Activated T-helper 2 cell treated with anti-CD3 and anti-CD28 coated beads, Interferon-gamma antibody, Interleukin-2, Interleukin-4, amounts not matched to agents 10 μg/mL and 5 μg/mL and 100 μg/mL, durations not matched to agents 14 hours and 24 hours and 36 hours (primary cell): ENCODE measurements at regions not wholly inside any gene's neighbourhood (a gene's known extent, or its start where the extent isn't known, plus 50 kb on each side); places are given as distances from the start of the nearest gene placed in this dataset.
"Not testable (repeated sequence)": the region's sequence is repeated elsewhere in the genome, so short reads cannot be mapped to it uniquely, and the experiment has no call there.

Source experiments
- DNase-seq: peaks from one replicate; pipeline ENCODE4 v3.0.0; 2021; ENCODE audit warnings: low spot score
- H3K27ac Mint-ChIP-seq: one replicate; pipeline ENCODE4 v1.8.0; 2021; ENCODE audit warnings: mixed read lengths
- H3K27me3 Mint-ChIP-seq: one replicate; pipeline ENCODE4 v1.8.0; 2021; ENCODE audit warnings: low read depth, mixed read lengths
- H3K36me3 Mint-ChIP-seq: one replicate; pipeline ENCODE4 v1.8.0; 2021; ENCODE audit warnings: low read depth, mixed read lengths
- H3K4me1 Mint-ChIP-seq: one replicate; pipeline ENCODE4 v1.8.0; 2021; ENCODE audit warnings: low read depth, mixed read lengths
- H3K4me3 Mint-ChIP-seq: one replicate; pipeline ENCODE4 v1.8.0; 2021; ENCODE audit warnings: low read depth, mild to moderate bottlenecking, moderate library complexity, mixed read lengths
- H3K9me3 Mint-ChIP-seq: one replicate; pipeline ENCODE4 v1.8.0; 2021; ENCODE audit warnings: mixed read lengths
- intact Hi-C: fragments of 100-400 bp; cut with micrococcal nuclease; formaldehyde crosslinking; loops from one replicate; pipeline ENCODE4 v1.15.1; 2023

DNA sequence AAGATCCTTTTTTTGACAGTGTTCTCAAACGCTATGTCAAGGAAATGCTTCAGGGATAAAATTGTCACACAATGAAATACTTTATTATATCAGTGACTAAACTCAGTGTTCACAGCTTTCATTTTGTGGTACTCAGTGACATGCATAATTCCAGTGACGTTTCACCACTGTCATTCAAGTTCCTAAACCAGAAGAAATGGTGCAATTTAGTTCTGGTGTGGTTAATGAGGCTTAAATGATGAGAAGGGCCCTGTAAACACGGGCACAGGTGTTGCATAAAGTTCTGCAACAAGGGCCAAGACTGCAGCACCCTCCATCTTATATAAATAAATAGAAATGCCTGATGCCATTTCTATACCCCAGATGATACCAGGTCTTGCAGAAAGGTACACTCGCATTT is 1247.1 kb downstream of the GATA3 start:
- H3K4me3 Mint-ChIP-seq: no peak overlapping the region
- no peaks in the 10 kb centered on the region for H3K9me3 Mint-ChIP-seq
- H3K4me1 Mint-ChIP-seq: peaks cover 7% of the 10 kb centered on the region
- no peak for DNase-seq
- intact Hi-C loops: loop anchor here (5.0 to 10.0 kb wide), 3 partner anchors 94 to 1517 kb away; partner anchors contain the start of genes ATP5F1C and KIN
- H3K36me3 Mint-ChIP-seq: no peaks in the 10 kb centered on the region
- H3K27me3 Mint-ChIP-seq: peaks cover 5% of the 10 kb centered on the region
- no peak overlapping the region for H3K27ac Mint-ChIP-seq

DNA sequence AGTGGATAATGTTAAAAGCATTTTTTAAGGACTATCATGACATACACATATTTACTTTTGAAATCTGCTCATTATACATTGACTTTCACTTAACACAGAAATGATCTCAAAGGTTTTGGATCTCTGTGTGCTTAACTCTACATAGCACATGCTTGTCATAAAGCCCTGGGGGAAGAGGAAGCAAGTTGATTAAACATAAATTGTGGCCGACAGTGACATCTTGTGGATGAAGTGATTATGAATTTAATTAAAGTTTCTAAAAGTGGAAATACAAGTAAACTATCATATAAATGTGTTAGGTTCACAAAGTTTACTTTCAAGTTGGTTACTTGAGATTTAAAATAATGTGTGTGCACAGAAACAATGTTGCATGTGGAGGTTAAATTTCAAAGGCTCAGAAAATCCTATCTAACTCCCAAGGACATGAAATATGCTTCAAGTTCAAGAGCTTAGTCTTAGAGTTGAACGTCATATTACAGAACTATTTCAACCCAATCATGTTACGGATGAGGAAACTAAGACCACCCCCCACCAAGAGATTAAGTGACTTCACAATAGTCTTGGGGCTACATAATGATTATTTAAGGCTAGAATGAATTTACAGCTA is 1247.8 kb downstream of the GATA3 start:
- no peak overlapping the region for H3K4me3 Mint-ChIP-seq
- no peak for DNase-seq

DNA sequence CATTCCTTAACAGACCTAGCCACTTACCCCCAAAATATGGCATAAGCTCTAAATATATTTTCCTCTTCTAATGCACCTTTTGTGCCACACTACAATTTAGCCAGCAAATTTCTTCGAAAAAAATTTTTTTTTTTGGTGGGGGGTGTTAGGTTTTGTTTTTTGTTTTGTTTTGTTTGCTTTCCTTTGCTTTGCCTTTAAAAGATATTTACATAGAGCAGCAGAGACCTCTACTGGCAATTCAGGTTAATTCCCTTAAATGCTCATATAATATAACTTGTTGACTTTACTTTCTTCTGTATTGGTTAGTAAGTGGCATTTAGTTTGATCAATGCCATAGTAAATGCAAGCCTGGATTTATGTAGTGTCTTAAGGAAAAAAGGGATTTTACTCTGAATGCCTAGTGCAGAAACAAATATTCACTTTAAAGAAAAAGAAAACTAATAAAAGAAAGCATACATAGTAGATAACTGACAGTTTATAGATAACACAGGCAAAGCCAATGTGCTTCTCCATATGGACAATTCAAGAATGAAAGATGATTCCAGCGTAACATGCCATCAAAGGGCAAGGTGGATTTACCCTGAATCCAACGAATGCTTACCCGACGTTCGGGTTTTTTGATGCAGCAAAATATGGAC is 1250.6 kb downstream of the GATA3 start:
- intact Hi-C loops: loop anchor here (2.0 to 10.0 kb wide), 2 partner anchors 1520 to 1618 kb away; partner anchors contain the start of genes ATP5F1C and KIN
- H3K9me3 Mint-ChIP-seq: no peaks in the 10 kb centered on the region
- H3K27me3 Mint-ChIP-seq: peaks cover 17% of the 10 kb centered on the region
- H3K27ac Mint-ChIP-seq: no peak overlapping the region
- no peak overlapping the region for H3K4me3 Mint-ChIP-seq
- peaks cover 7% of the 10 kb centered on the region for H3K4me1 Mint-ChIP-seq
- no peaks in the 10 kb centered on the region for H3K36me3 Mint-ChIP-seq
- no peak for DNase-seq

More for the DNA sequence above, 1247.8 kb downstream of the GATA3 start:
- Mint-ChIP-seq H3K9me3 (no peaks in the 10 kb centered on the region), H3K27me3 (peaks cover 5% of the 10 kb centered on the region), H3K36me3 (no peaks in the 10 kb centered on the region), H3K27ac (no peak overlapping the region), H3K4me1 (peaks cover 7% of the 10 kb centered on the region)
- intact Hi-C loops: loop anchor here (1.0 to 10.0 kb wide), 6 partner anchors 95 to 1773 kb away; partner anchors contain the start of genes ATP5F1C and KIN

DNA sequence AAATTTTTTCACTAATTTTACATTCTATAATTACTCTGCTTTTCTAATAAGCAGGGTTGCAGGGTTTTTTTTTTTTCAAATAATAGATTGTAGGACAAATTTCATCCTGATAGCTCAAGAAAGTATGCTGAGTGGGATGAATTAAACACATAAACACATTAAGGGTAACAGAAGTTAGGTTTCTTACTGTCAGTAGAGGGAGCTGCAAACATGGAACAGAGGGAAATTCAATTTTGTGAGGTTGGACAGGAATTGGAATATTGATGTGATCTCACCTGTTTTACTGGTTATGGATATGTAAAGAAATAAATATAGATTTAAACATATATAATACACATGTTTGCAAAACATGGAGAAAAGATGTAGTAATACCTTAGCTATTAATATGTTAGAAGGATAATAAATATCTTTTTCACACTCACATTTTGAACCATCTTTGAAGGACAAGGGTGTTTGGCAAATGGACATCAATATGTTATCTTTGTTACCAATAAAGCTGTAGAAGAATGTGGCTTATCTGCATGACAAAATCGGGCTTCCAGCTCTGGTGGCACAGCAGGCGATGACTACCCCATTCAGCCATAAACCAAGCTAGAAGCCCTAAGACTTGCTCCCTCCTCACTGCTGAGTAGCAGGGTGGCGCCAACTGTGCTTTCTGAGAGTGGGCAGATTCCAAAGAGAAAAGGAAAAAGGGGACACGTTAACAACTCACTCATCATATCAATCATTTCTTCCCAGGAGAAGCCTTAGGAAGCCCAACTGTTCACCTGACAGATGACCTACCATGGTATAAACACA is 1257.4 kb downstream of the GATA3 start:
- intact Hi-C loops: no loop called here
- Mint-ChIP-seq H3K27ac (no peak overlapping the region), H3K4me3 (no peak overlapping the region), H3K36me3 (no peaks in the 10 kb centered on the region), H3K9me3 (no peaks in the 10 kb centered on the region), H3K4me1 (no peaks in the 10 kb centered on the region), H3K27me3 (peaks cover 47% of the 10 kb centered on the region)
- no peak for DNase-seq

DNA sequence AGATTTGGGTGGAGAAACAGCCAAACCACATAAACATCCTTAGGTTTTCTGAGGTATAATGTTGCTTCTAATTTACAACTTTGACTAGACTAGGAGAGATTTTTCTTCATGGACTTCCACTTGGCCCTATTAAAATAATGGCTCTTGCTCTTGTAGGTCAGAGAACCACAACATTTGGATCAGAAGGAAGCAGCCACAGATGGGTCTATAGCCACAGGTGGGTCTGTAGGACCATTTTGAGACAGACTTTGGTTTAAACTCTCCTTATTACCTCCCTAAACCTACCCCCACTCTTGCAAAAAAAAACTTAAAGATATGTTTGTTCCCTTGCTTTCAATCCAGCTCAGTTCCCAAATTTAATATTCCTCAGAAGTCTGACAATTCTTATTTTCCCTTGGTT is 1260.8 kb downstream of the GATA3 start:
- Mint-ChIP-seq H3K36me3 (no peaks in the 10 kb centered on the region), H3K27ac (no peak overlapping the region), H3K4me1 (no peaks in the 10 kb centered on the region), H3K4me3 (no peak overlapping the region), H3K9me3 (no peaks in the 10 kb centered on the region), H3K27me3 (peaks cover 52% of the 10 kb centered on the region)
- intact Hi-C loops: no loop called here
- no peak for DNase-seq

DNA sequence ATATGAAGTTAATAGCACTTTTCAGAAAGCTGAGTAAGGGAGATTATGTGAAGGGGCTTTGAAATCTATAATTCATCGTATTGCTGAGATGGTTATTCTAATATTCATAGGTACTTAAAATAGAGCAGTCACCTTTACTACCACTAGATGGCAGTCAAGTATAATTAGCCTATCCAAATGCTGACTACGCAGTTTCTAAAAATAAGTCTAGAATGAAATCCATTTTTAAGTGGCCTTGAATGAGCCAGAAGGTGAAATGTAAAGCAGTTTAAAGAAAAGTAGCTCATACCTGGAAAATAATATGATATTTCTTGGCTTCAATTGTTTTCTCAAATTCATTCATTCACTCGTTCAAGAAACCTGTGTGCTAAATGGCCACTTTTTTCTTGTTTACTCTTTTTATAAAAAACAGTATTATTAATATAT is 1277.1 kb downstream of the GATA3 start:
- Mint-ChIP-seq H3K4me1 (no peaks in the 10 kb centered on the region), H3K36me3 (no peaks in the 10 kb centered on the region), H3K27me3 (peaks cover 20% of the 10 kb centered on the region), H3K4me3 (no peak overlapping the region), H3K9me3 (no peaks in the 10 kb centered on the region), H3K27ac (no peak overlapping the region)
- intact Hi-C loops: loop anchor here (10.0 kb wide), 1 partner anchor 1343 kb away; no protein-coding TSS in a partner anchor
- no peak for DNase-seq

DNA sequence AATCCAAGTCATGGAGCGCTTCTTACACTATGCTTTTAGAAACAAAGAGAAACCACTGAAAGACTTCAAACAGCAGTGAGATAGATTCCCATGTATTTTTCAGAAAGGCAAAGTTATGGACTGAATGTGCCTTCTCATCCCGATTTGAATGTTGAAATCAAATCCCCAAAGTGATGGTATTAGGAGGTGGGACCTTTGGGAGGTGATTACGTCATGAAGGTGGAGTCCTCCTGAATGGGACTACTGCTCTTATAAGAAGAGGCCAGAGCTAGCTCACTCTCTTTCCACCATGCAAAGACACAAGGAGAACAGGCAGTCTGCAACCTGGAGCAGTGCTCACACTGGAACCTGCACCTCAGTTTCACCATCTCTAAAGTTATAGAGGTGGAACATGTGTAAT is 1279.8 kb downstream of the GATA3 start:
- H3K36me3 Mint-ChIP-seq: no peaks in the 10 kb centered on the region
- no peak for DNase-seq
- H3K9me3 Mint-ChIP-seq: no peaks in the 10 kb centered on the region
- peaks cover 17% of the 10 kb centered on the region for H3K27me3 Mint-ChIP-seq
- intact Hi-C loops: loop anchor here (10.0 kb wide), 1 partner anchor 1341 kb away; no protein-coding TSS in a partner anchor
- H3K27ac Mint-ChIP-seq: no peak overlapping the region
- peaks cover under 1% of the 10 kb centered on the region for H3K4me1 Mint-ChIP-seq
- no peak overlapping the region for H3K4me3 Mint-ChIP-seq

DNA sequence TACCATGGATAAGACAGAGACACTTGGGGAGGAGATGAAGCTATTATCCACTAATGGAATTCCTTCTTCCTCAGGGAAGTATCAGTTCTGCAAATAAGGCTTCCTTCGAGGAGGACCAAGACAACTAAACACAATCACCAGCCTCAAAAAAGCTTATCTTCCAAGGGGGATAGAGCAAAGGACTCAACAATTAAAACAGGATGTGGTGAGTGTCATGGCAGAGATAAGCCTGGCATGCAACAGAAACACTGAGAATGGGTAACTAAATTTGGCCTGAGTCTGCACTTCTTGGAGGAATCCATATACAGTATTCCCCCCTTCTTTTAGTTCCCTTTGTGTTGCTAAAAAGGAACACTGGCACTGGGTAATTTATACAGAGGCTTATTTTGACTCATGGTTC is 1285.2 kb downstream of the GATA3 start:
- H3K27me3 Mint-ChIP-seq: peaks cover 19% of the 10 kb centered on the region
- H3K9me3 Mint-ChIP-seq: no peaks in the 10 kb centered on the region
- H3K4me3 Mint-ChIP-seq: no peak overlapping the region
- intact Hi-C loops: loop anchor here (10.0 kb wide), 2 partner anchors 345 to 1335 kb away; no protein-coding TSS in a partner anchor
- no peak overlapping the region for H3K27ac Mint-ChIP-seq
- peaks cover 6% of the 10 kb centered on the region for H3K4me1 Mint-ChIP-seq
- no peak for DNase-seq
- no peaks in the 10 kb centered on the region for H3K36me3 Mint-ChIP-seq

DNA sequence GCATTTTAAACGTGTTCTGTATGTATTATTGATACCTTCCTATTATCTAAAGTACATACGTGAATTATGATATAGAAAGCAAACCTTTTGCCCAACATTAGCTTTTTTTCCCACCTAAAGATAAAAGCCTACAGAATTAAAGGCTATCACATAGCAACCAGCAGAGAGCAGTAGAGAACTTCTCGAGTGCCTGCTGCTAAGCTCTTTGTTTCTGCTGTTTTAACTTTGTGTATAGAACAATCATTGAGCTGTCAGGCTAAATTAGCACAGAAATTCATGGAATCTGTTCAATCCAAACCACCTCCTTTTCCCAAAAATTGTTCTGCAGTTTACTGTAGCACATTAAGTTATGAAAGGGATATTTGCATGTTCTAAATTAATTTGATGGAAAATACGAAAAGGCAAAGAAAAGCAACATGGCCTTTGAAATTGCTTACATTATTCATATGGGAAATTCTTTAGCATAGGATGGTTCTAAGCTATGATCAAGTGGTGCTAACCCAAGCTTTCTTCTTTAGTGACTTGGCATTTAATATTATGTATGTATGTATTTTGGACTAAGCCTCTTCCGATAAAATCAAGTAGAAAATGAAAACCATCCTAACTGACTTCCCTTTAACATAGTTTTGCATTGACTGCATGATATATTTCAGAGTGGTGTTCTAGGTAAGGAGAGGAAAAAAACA is 1288.5 kb downstream of the GATA3 start:
- Mint-ChIP-seq H3K27ac (no peak overlapping the region), H3K4me1 (peaks cover 18% of the 10 kb centered on the region), H3K36me3 (peaks cover 5% of the 10 kb centered on the region), H3K4me3 (no peak overlapping the region), H3K9me3 (peaks cover 22% of the 10 kb centered on the region), H3K27me3 (peaks cover 20% of the 10 kb centered on the region)
- no peak for DNase-seq
- intact Hi-C loops: loop anchor here (10.0 kb wide), 1 partner anchor 342 kb away; no protein-coding TSS in a partner anchor

DNA sequence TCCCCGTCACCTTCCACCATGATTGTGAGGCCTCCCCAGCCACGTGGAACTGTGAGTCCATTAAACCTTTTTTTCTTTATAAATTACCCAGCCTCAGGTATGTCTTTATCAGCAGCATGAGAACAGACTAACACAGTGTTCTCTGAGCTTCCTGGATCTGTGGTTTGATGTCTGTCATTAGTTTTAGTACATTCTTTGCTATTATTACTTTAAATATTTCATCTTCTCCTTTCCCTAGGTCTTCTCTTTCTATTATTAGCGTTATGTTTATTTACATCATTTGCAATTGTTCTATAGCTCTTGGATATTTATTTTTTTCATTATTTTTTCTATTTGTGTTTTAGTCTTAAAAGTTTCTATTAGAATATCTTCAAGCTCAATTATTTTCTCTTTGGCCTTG is 1293.4 kb downstream of the GATA3 start:
- H3K27ac Mint-ChIP-seq, H3K4me3 Mint-ChIP-seq, H3K36me3 Mint-ChIP-seq, DNase-seq: not testable (repeated sequence)
- Mint-ChIP-seq H3K9me3 (peaks cover 25% of the 10 kb centered on the region), H3K27me3 (peaks cover 15% of the 10 kb centered on the region), H3K4me1 (peaks cover 12% of the 10 kb centered on the region)
- intact Hi-C loops: loop anchor here (10.0 kb wide), 1 partner anchor 337 kb away; no protein-coding TSS in a partner anchor

DNA sequence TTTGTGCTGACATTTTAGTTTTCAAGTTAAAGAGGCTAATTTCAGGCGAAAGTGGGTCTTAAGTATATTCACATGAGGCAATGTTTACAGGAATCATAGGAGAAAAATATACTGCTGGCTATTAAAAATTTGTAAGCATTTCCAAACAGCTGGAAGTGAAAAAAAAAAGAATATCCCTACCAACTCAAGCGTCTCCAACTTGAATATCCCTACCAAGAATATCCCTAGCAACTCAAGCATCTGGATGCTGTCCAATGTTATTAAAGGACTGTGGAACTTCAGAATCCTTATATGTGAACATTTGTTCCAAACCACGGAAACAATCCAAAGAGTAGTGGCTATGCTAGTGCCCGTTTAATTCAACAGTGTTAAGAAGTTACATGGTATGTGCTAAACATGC is 1303.0 kb downstream of the GATA3 start:
- Mint-ChIP-seq H3K9me3 (no peaks in the 10 kb centered on the region), H3K4me3 (no peak overlapping the region)

DNA sequence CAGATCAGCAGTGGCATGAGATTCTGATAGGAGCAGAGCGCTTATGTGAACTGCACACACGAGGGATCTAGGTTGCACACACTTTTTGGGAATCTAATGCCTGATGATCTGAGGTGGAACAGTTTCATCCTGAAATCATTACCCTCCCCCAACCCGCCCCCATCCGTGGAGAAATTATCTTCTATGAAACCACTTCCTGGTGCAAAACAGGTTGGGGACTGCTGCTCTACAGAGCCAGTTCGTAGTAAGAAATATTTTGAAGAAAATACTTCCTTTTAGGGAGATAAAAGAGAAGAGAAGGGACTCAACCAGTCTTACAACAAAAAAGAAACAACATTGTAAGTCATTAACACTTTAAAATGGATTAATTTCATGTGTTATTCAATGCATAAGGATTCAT is 1308.2 kb downstream of the GATA3 start:
- Mint-ChIP-seq H3K27me3 (peaks cover 2% of the 10 kb centered on the region), H3K4me3 (no peak overlapping the region), H3K36me3 (no peaks in the 10 kb centered on the region), H3K4me1 (peaks cover 12% of the 10 kb centered on the region), H3K27ac (no peak overlapping the region), H3K9me3 (no peaks in the 10 kb centered on the region)
- intact Hi-C loops: no loop called here
- DNase-seq: no peak

More for the DNA sequence above, 1303.0 kb downstream of the GATA3 start:
- Mint-ChIP-seq H3K4me1 (peaks cover 4% of the 10 kb centered on the region), H3K36me3 (no peaks in the 10 kb centered on the region), H3K27me3 (peaks cover 8% of the 10 kb centered on the region), H3K27ac (no peak overlapping the region)
- DNase-seq: no peak
- intact Hi-C loops: no loop called here
